ENCODE measurements at regions not wholly inside any gene's neighbourhood (a gene's known extent, or its start where the extent isn't known, plus 50 kb on each side); places are given as distances from the start of the nearest gene placed in this dataset.

DNA sequence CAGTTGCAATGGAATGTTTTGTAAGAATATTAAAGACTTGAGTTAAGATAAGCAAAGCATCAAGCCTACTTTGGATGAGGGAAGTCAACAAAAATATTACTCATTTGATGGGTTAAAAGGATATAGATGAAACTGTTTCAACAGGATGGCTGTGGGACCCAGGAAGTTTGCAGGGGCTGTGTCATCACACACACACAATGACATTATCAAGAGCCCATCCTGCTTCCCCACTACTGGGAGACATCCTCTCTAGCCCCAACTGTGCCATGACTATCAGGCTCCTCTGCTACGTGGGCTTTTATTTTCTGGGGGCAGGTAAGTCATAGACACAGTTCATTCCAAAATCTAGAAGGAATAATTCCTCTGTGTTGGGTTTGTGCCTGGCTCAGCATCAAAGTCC is 78.8 kb upstream of the PRSS1 start:
- TF ChIP-seq POLR2A (IDR thresholded peaks at IDR 0.05; ENCODE audit: low read depth, low read length) = no peak
- TF ChIP-seq POLR2AphosphoS5 (IDR thresholded peaks at IDR 0.05; ENCODE audit: low read depth, low read length) = no peak
- TF ChIP-seq TAF1 (IDR thresholded peaks at IDR 0.05; ENCODE audit: borderline replicate concordance, low read depth, low read length) = no peak

Data from GM12892 (cell line).